ENCODE measurements at regions not wholly inside any gene's neighbourhood (a gene's known extent, or its start where the extent isn't known, plus 50 kb on each side); places are given as distances from the start of the nearest gene placed in this dataset.

- TF ChIP-seq POLR2A (IDR thresholded peaks at IDR 0.05) (no peak), CTCF (IDR thresholded peaks at IDR 0.05 in 4 of 5, conservative IDR thresholded peaks at IDR 0.05 in 1 of 5) (no peak)
Measured at GRCh38 chr3:177598097-177598833, 401.0 kb upstream of the TBL1XR1 start.
